GM10266 (cell line): ENCODE measurements at regions not wholly inside any gene's neighbourhood (a gene's known extent, or its start where the extent isn't known, plus 50 kb on each side); places are given as distances from the start of the nearest gene placed in this dataset.

Experiments used
- DNase-seq: peaks from one replicate; pipeline ENCODE4 v3.0.0; 2012; ENCODE audit errors: extremely low spot score
- CTCF ChIP-seq: IDR thresholded peaks from 2 replicates; pipeline ENCODE4 v1.5.1; 2012; ENCODE audit warnings: mild to moderate bottlenecking, low read depth; ENCODE audit not compliant: control insufficient read depth, insufficient read depth; ENCODE audit errors: missing control alignments

GRCh38 chr2:33665039-33665438 is 65.9 kb upstream of the FAM98A start:
- no peak for DNase-seq
- TF ChIP-seq CTCF, result no peak

- no peak for TF ChIP-seq CTCF
- DNase-seq, result no peak
Observed at GRCh38 chr2:33660416-33661123, 61.5 kb upstream of the FAM98A start.

GRCh38 chr2:33655626-33656320 is 56.7 kb upstream of the FAM98A start:
- no peak for TF ChIP-seq CTCF

GRCh38 chr2:33652830-33653229 is 53.7 kb upstream of the FAM98A start:
- no peak for DNase-seq
- no peak for TF ChIP-seq CTCF

More at GRCh38 chr2:33655626-33656320, 56.7 kb upstream of the FAM98A start:
- no peak for DNase-seq

- TF ChIP-seq CTCF, result no peak
- no peak for DNase-seq
Observed at GRCh38 chr2:33650171-33650570, 51.1 kb upstream of the FAM98A start.
